H1 (cell line): ENCODE measurements at regions not wholly inside any gene's neighbourhood (a gene's known extent, or its start where the extent isn't known, plus 50 kb on each side); places are given as distances from the start of the nearest gene placed in this dataset.

Experiments used
- CTCF ChIA-PET: fragments of 300-600 bp; sonication (Branson Sonifier 250); formaldehyde crosslinking; loops from one replicate; lab custom pipeline; 2021; ENCODE audit not compliant: partially characterized antibody; lab: Charles Lee
- POLR2A ChIA-PET: fragments of 300-600 bp; sonication (Branson Sonifier 250); formaldehyde crosslinking; loops from one replicate; lab custom pipeline; 2021; ENCODE audit warnings: inconsistent platforms; ENCODE audit not compliant: partially characterized antibody; lab: Charles Lee
- DNase-seq, 2 experiments: peaks; one replicate each; pipeline versions ENCODE4 v3.0.0 to v3.0.0-alpha.2; 2010 to 2022; ENCODE audit warnings: low spot score in 2 of 2, low read depth in 1 of 2, mixed read lengths in 1 of 2
- FAIRE-seq: peaks from 2 replicates; lab custom pipeline; 2011; peaks lifted over from hg19 to GRCh38; lab: Jason Lieb, UNC
- H2AFZ ChIP-seq: 2 replicates; pipeline ENCODE4 v1.8.1; 2012; ENCODE audit warnings: low read length, inconsistent platforms
- H2AK5ac ChIP-seq: 2 replicates; pipeline ENCODE4 v1.6.1; 2013; ENCODE audit warnings: low read depth, low read length
- H2BK120ac ChIP-seq: replicated peaks from 2 replicates; pipeline ENCODE3; 2013; ENCODE audit warnings: low read depth, low read length, inconsistent platforms
- H2BK12ac ChIP-seq: 2 replicates; pipeline ENCODE4 v1.6.1; 2013; ENCODE audit warnings: low read depth, low read length
- H2BK15ac ChIP-seq: 2 replicates; pipeline ENCODE4 v1.6.1; 2013; ENCODE audit warnings: low read length
- H2BK20ac ChIP-seq: 2 replicates; pipeline ENCODE4 v1.6.1; 2013; ENCODE audit warnings: low read length
- H2BK5ac ChIP-seq: 2 replicates; pipeline ENCODE4 v1.6.1; 2013; ENCODE audit warnings: low read depth, low read length
- H3K14ac ChIP-seq: 2 replicates; pipeline ENCODE4 v1.6.1; 2013; ENCODE audit warnings: inconsistent platforms; ENCODE audit not compliant: insufficient read length
- H3K18ac ChIP-seq: 2 replicates; pipeline ENCODE4 v1.6.1; 2013; ENCODE audit warnings: low read length; ENCODE audit errors: extremely low read depth
- H3K23ac ChIP-seq: 2 replicates; pipeline ENCODE4 v1.6.1; 2013; ENCODE audit warnings: inconsistent platforms; ENCODE audit not compliant: insufficient read length
- H3K23me2 ChIP-seq: 2 replicates; pipeline ENCODE4 v1.6.1; 2013; ENCODE audit warnings: low read depth, low read length
- H3K27ac ChIP-seq: 2 replicates; pipeline ENCODE4 v1.6.1; 2011; ENCODE audit warnings: low read depth, low read length, inconsistent platforms
- H3K27me3 ChIP-seq, 4 experiments: replicated peaks in 1 of 4; 1 replicate in 1 of 4; 2 replicates in 3 of 4; pipeline versions ENCODE4 v1.6.1 to v1.8.1; 2011 to 2013; ENCODE audit warnings: low read length in 3 of 4, mild to moderate bottlenecking in 3 of 4, inconsistent platforms in 2 of 4, mixed read lengths in 2 of 4, moderate library complexity in 1 of 4; ENCODE audit not compliant: control insufficient read depth in 3 of 4, insufficient read depth in 3 of 4; ENCODE audit errors: extremely low read depth in 1 of 4
- H3K36me3 ChIP-seq, 4 experiments: 2 replicates each; pipeline versions ENCODE4 v1.6.1 to v1.8.1; 2011 to 2013; ENCODE audit warnings: mild to moderate bottlenecking in 4 of 4, low read length in 3 of 4, moderate library complexity in 2 of 4, control low read depth in 1 of 4, inconsistent platforms in 1 of 4; ENCODE audit not compliant: insufficient read depth in 4 of 4, control insufficient read depth in 2 of 4
- H3K4ac ChIP-seq: replicated peaks from 2 replicates; pipeline ENCODE3; 2013; ENCODE audit warnings: low read length, low read depth, mixed read lengths, inconsistent platforms; ENCODE audit not compliant: insufficient read length
- H3K4me1 ChIP-seq, 4 experiments: replicated peaks in 1 of 4; 1 replicate in 1 of 4; 2 replicates in 3 of 4; pipeline versions ENCODE4 v1.6.1 to v1.8.1; 2011 to 2013; ENCODE audit warnings: low read length in 3 of 4, inconsistent platforms in 2 of 4, mixed read lengths in 1 of 4; ENCODE audit not compliant: insufficient read depth in 4 of 4, control insufficient read depth in 3 of 4
- H3K4me2 ChIP-seq, 2 experiments: 2 replicates each; pipeline versions ENCODE4 v1.6.1 to v1.8.1; 2011 to 2013; ENCODE audit warnings: low read depth in 2 of 2, low read length in 2 of 2, control low read depth in 1 of 2, inconsistent platforms in 1 of 2, mild to moderate bottlenecking in 1 of 2; ENCODE audit not compliant: insufficient read depth in 1 of 2
- H3K4me3 ChIP-seq, 4 experiments: fragments of 200-600, 300-600 bp in 1 of 4; sonication (generic), shearing (Covaris generic), sonication (Bioruptor Twin) in 1 of 4; 2 replicates each; pipeline versions ENCODE4 v1.5.1 to v1.8.1; 2011 to 2016; ENCODE audit warnings: low read length in 4 of 4, low read depth in 3 of 4, control low read depth in 2 of 4, inconsistent platforms in 2 of 4, mild to moderate bottlenecking in 2 of 4, mixed read lengths in 1 of 4, moderate library complexity in 1 of 4; ENCODE audit not compliant: insufficient read depth in 2 of 4; ENCODE audit errors: extremely low read depth in 1 of 4
- H3K56ac ChIP-seq: replicated peaks from 2 replicates; pipeline ENCODE3; 2013; ENCODE audit warnings: low read depth, mild to moderate bottlenecking, mixed read lengths, low read length, inconsistent platforms; ENCODE audit not compliant: insufficient read length
- H3K79me1 ChIP-seq: 2 replicates; pipeline ENCODE4 v1.6.1; 2013; ENCODE audit warnings: low read depth, low read length, control low read depth
- H3K79me2 ChIP-seq, 2 experiments: 2 replicates each; pipeline versions ENCODE4 v1.6.1 to v1.8.1; 2012 to 2013; ENCODE audit warnings: low read length in 2 of 2, mild to moderate bottlenecking in 2 of 2, inconsistent platforms in 1 of 2; ENCODE audit not compliant: insufficient read depth in 2 of 2, control insufficient read depth in 1 of 2
- H3K9ac ChIP-seq, 4 experiments: replicated peaks in 1 of 4; 1 replicate in 1 of 4; 2 replicates in 3 of 4; pipeline versions ENCODE4 v1.6.1 to v1.8.1; 2011 to 2013; ENCODE audit warnings: low read depth in 3 of 4, low read length in 3 of 4, control low read depth in 2 of 4, mild to moderate bottlenecking in 2 of 4, moderate library complexity in 2 of 4, inconsistent platforms in 1 of 4; ENCODE audit errors: extremely low read depth in 1 of 4
- H3K9me3 ChIP-seq, 2 experiments: 2 replicates each; pipeline versions ENCODE4 v1.6.1 to v1.8.1; 2012 to 2013; ENCODE audit warnings: mild to moderate bottlenecking in 2 of 2, moderate library complexity in 2 of 2, control low read depth in 1 of 2, inconsistent platforms in 1 of 2, low read depth in 1 of 2, low read length in 1 of 2, mixed read lengths in 1 of 2; ENCODE audit not compliant: insufficient read depth in 2 of 2
- H4K20me1 ChIP-seq, 2 experiments: replicated peaks in 1 of 2; 2 replicates each; pipeline versions ENCODE3 to v1.8.1; 2011 to 2013; ENCODE audit warnings: inconsistent platforms in 2 of 2, low read length in 2 of 2, mild to moderate bottlenecking in 1 of 2; ENCODE audit not compliant: insufficient read depth in 2 of 2, control insufficient read depth in 1 of 2
- H4K5ac ChIP-seq: 2 replicates; pipeline ENCODE4 v1.6.1; 2013; ENCODE audit warnings: low read length, low read depth, mixed read lengths, inconsistent platforms; ENCODE audit not compliant: insufficient read length
- H4K8ac ChIP-seq: 2 replicates; pipeline ENCODE4 v1.8.0; 2013; ENCODE audit warnings: mild to moderate bottlenecking, moderate library complexity, low read length, inconsistent platforms; ENCODE audit not compliant: insufficient read depth; ENCODE audit errors: extremely low read depth
- H4K91ac ChIP-seq: replicated peaks from 2 replicates; pipeline ENCODE3; 2013; ENCODE audit warnings: low read length, mixed read lengths, inconsistent platforms; ENCODE audit not compliant: insufficient read length
- ATF3 ChIP-seq: IDR thresholded peaks from 2 replicates; pipeline ENCODE4 v1.6.1; 2011; ENCODE audit warnings: low read depth, mild to moderate bottlenecking, low read length; ENCODE audit not compliant: insufficient read depth
- CEBPB ChIP-seq: IDR thresholded peaks from 2 replicates; pipeline ENCODE4 v1.6.1; 2012; ENCODE audit warnings: low read depth, low read length
- CTBP2 ChIP-seq: IDR thresholded peaks from 2 replicates; pipeline ENCODE4 v1.7.0; 2011; ENCODE audit warnings: borderline replicate concordance, mild to moderate bottlenecking, moderate library complexity, mixed read lengths, low read length; ENCODE audit not compliant: insufficient read depth, insufficient read length
- KDM1A ChIP-seq: fragments of 200-600, 300-600 bp; sonication (generic); IDR thresholded peaks from 2 replicates; pipeline ENCODE4 v1.7.1; 2016; ENCODE audit warnings: mild to moderate bottlenecking, low read length, borderline replicate concordance
- NRF1 ChIP-seq: IDR thresholded peaks from 2 replicates; pipeline ENCODE4 v1.6.1; 2011; ENCODE audit warnings: mild to moderate bottlenecking, low read depth, low read length, improper control_type of control experiment
- POU5F1 ChIP-seq: IDR thresholded peaks from 2 replicates; pipeline ENCODE4 v1.6.1; 2011; ENCODE audit warnings: low read depth, mild to moderate bottlenecking, low read length, moderate library complexity
- WGBS, 2 experiments: shearing (Covaris generic) in 1 of 2; methylation state at CpG; one replicate each; pipeline versions ENCODE4 v1.1.6 to v1.1.7; 2013 to 2015; ENCODE audit warnings: low lambda C conversion rate in 2 of 2, mixed read lengths in 2 of 2, inconsistent platforms in 1 of 2, low coverage in 1 of 2, missing lambda C conversion rate in 1 of 2; ENCODE audit not compliant: insufficient replicate concordance in 2 of 2, insufficient coverage in 1 of 2, insufficient read length in 1 of 2; ENCODE audit errors: extremely low coverage in 1 of 2, missing lambda C conversion rate in 1 of 2; 5-methylcytosine and 5-hydroxymethylcytosine counted together

- no peak overlapping the region for H4K91ac ChIP-seq
- H4K8ac ChIP-seq = no peak overlapping the region
- H3K23me2 ChIP-seq = no peaks in the 10 kb centered on the region
- H2AK5ac ChIP-seq = no peak overlapping the region
- H3K4ac ChIP-seq = no peak overlapping the region
- DNase-seq = no peak
- no peak for FAIRE-seq
- H3K4me2 ChIP-seq = no peak overlapping the region
- H4K20me1 ChIP-seq = no peaks in the 10 kb centered on the region
- H3K23ac ChIP-seq = no peak overlapping the region
- no peak overlapping the region for H4K5ac ChIP-seq
- H2AFZ ChIP-seq = no peak overlapping the region
- H3K79me2 ChIP-seq = no peaks in the 10 kb centered on the region
- TF ChIP-seq CTBP2 = no peak
- no peak for TF ChIP-seq POU5F1
- TF ChIP-seq CEBPB = no peak
- no peak for TF ChIP-seq NRF1
- TF ChIP-seq KDM1A = no peak
- TF ChIP-seq ATF3 = no peak
- WGBS, 2 experiments = 91% methylated on average over 4 of the region's 4 CpGs; no CpG with 5 or more reads in 1 of the 2 experiments
- H3K18ac ChIP-seq = no peak overlapping the region
- CTCF ChIA-PET = no interaction called here
- H2BK20ac ChIP-seq = no peak overlapping the region
- no peak overlapping the region for H3K27ac ChIP-seq
- no peaks in the 10 kb centered on the region for H3K79me1 ChIP-seq
- H3K9me3 ChIP-seq = no peaks in the 10 kb centered on the region
- no peaks in the 10 kb centered on the region for H3K36me3 ChIP-seq
- no peak overlapping the region for H2BK15ac ChIP-seq
- H2BK5ac ChIP-seq = no peak overlapping the region
- no peak overlapping the region for H3K9ac ChIP-seq
- H3K14ac ChIP-seq = no peak overlapping the region
- H2BK12ac ChIP-seq = no peak overlapping the region
- H2BK120ac ChIP-seq = no peak overlapping the region
- no peak overlapping the region for H3K56ac ChIP-seq
- no peaks in the 10 kb centered on the region for H3K27me3 ChIP-seq
- POLR2A ChIA-PET = no interaction called here
- no peak overlapping the region for H3K4me3 ChIP-seq
- no peaks in the 10 kb centered on the region for H3K4me1 ChIP-seq
Observed at GRCh38 chr16:79902351-79902750, 301.8 kb upstream of the MAF start.
